ENCODE measurements at regions not wholly inside any gene's neighbourhood (a gene's known extent, or its start where the extent isn't known, plus 50 kb on each side); places are given as distances from the start of the nearest gene placed in this dataset.

- TF ChIP-seq EZH2 (IDR thresholded peaks at IDR 0.05; ENCODE audit: insufficient read depth, poor library complexity, severe bottlenecking) (no peak), EZH2phosphoT487 (IDR thresholded peaks at IDR 0.05; ENCODE audit: insufficient read depth, low read depth) (no peak)
These were observed 230.0 kb downstream of the TUSC7 start for GRCh38 chr3:116939550-116939949.

All from GM23248 (cell line).